LNCAP (cell line): ENCODE measurements at regions not wholly inside any gene's neighbourhood (a gene's known extent, or its start where the extent isn't known, plus 50 kb on each side); places are given as distances from the start of the nearest gene placed in this dataset.

Source experiments
- TF ChIP-seq, protein P1 (sequence below): fragments of 450-650 bp; IDR thresholded peaks from 2 replicates; pipeline ENCODE4 v1.5.1; 2017; ENCODE audit warnings: mild to moderate bottlenecking

DNA sequence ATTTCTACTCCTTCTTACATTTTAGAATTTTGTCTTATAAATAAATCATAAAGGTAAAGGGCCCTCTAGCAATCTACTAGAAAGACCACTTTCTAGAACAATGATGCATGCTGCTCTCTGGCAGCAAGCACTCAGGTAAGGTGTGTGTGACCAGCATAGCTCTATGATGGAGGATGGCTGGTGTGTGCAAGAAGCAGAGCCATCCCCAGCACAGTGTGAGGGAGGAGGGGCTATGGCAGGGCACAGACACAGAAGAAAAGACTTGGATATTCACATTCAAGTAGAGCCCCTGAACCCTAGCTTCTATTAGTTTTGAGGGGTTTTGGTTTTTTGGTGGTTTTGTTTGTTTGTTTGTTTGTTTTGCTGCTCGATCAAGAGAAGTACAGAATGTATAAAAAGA, 277.1 kb upstream of the CCDC54 start:
- TF ChIP-seq, protein P1, sequence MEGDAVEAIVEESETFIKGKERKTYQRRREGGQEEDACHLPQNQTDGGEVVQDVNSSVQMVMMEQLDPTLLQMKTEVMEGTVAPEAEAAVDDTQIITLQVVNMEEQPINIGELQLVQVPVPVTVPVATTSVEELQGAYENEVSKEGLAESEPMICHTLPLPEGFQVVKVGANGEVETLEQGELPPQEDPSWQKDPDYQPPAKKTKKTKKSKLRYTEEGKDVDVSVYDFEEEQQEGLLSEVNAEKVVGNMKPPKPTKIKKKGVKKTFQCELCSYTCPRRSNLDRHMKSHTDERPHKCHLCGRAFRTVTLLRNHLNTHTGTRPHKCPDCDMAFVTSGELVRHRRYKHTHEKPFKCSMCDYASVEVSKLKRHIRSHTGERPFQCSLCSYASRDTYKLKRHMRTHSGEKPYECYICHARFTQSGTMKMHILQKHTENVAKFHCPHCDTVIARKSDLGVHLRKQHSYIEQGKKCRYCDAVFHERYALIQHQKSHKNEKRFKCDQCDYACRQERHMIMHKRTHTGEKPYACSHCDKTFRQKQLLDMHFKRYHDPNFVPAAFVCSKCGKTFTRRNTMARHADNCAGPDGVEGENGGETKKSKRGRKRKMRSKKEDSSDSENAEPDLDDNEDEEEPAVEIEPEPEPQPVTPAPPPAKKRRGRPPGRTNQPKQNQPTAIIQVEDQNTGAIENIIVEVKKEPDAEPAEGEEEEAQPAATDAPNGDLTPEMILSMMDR, result no peak

DNA sequence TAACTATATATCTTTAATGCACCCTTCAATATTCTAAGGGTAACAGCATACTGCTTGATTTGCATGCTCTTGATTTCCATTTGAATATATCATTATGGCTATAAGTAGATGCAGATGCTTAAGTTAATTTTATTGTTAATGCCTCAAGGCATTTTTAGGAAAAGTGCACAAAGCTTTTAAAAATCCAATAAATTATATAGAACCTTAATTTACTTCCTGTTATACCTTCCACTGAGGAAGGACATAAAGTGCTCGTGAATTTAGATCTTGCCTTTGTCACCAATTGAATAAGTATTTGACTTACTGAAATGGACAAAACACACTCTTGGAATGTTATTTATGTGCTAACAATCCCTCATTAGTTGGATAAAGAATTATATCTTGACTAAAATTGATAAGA, 276.7 kb upstream of the CCDC54 start:
- TF ChIP-seq, protein P1, result no peak

DNA sequence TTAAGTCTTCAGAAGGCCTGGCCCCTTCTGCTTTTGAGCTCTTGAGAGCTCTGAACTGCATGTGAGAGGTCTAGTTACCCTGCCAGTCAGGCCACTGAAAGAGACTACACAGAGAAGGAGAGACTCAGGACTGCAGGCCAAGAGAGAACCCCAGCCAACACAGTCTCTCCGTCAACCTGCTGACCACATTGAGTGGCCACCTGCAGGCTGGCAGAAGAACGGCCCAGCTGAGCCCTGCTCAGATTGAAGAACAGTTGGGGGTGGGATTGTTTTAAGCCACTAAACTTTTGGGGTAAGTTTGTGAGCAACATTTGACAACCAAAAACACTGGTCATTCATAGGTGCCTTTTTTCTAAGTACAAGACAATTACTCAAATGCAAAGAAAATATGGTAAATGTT, 273.5 kb upstream of the CCDC54 start:
- TF ChIP-seq, protein P1, result no peak

DNA sequence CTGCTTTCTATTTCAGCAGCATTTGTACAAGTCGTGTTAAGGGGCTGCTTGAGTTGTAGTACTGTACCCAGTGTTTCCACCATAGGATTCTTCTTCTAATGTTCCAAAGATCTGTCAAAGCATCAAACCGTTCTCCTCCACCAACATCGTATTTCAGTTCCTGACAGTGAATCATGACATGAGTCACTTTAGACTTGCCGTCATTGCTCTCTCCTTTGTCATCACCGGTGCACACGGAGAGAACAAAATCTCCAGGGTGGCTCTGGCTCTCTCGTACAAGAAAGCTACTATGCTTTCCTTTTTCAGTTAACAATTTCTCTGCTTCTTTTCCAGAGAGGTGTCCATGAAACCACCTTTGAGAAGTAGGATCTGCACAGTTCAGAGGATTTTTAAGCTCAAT, 270.9 kb upstream of the CCDC54 start:
- TF ChIP-seq, protein P1, result no peak

DNA sequence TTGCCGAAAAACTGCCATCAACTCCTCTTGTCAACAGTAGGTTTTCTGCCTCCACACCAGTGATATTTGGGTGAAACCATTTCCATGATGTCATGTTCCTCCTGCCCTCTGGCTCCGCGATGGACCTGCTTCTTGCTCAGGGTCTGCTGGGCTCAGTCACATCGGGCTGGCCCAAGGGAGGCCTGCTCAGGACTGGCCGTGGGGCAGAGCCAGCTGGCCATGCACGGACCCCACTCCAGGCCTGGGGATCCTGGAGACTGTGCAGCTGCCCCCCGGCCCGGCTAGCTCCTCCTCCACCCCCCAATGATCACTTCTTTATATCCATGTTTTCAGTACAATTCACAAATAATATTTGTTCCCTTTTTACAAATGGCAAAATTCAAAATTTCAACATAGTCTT, 270.3 kb upstream of the CCDC54 start:
- TF ChIP-seq, protein P1, result no peak

DNA sequence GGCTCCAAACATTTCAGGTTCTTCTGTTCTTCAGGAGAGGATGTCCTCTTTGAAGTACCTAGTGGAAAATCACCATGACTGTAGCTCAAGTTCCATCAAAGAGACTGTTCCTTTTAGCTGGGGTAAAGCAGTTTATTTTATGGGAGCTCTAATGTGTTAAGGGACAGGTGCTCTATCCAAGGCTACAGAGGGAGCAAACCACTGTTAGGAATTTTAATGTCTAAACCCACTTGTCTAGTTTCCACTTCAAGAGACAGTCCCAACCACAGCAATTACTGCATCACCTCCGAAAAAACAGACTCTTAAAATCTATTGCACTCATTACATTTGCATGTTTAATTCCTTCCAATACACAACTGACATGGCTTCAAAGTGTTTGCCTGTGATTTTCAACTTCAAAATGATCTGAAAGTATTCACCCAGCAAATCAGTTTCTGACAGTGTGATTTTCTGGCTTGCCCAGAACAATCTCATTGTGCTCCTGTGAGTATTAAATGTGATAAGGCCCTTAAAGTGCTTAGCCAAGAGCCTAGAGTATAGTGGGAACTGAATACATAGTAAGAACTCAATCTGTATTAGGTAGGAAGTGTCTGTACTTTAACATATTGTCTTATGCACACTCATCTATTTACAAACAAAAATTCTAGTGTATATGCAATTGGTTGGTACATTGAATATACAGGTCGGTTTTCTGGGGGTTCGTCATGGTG, 266.5 kb upstream of the CCDC54 start:
- TF ChIP-seq, protein P1, result no peak

DNA sequence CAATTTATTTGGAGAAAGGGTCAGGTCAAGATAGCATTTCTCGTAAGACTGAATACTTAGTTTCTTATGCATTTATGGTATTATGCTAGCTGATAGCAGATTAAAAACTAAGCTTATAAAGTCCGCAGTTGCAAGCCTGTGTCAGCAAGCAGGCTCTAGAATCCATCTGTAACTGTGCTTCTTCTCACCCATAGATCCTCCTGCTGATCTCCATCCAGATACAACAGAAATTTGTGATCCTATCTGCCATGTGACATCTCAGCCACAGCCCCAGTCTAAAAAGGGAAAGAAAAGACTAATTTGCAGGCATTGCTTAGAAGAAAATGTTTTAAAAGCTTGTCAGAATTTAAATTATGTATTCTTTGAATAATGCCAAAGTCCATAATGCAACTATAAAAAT, 265.4 kb upstream of the CCDC54 start:
- TF ChIP-seq, protein P1, result no peak

DNA sequence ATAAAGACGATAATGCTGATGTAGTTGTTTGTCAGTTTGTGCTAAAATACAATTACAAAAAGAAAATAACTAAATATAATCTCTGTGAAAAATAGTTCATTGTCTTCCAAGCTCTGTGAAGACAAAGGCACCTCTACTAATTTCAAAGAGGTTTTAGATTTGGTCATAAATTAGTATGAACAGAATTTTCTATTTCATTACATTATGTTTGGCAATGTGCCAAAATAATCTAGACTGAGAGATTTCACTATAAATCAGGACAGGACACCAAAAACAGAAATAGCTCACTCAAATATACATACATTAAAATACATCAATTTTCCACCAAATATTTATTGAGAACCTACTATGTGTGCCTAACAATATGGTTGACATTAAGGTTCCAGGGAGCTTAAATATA, 264.9 kb upstream of the CCDC54 start:
- TF ChIP-seq, protein P1, result no peak
